ENCODE measurements at regions not wholly inside any gene's neighbourhood (a gene's known extent, or its start where the extent isn't known, plus 50 kb on each side); places are given as distances from the start of the nearest gene placed in this dataset.

GRCh38 chr3:48088749-48089466 is 72.7 kb upstream of the MAP4 start (continued):
- TF ChIP-seq ZBTB34 (CRISPR knock-in tag; IDR thresholded peaks at IDR 0.05), result no peak
- peak; percentile 100 for TF ChIP-seq EP400 (IDR thresholded peaks at IDR 0.05)
- no peak for TF ChIP-seq ZZZ3 (IDR thresholded peaks at IDR 0.05)
- peak in 1 of 2 experiments; percentile 83 for TF ChIP-seq AFF1 (IDR thresholded peaks at IDR 0.05; ENCODE audit: low read depth in 1 of 2, partially characterized antibody in 2 of 2)
- no peak for TF ChIP-seq ZNF717 (CRISPR knock-in tag; IDR thresholded peaks at IDR 0.05)
- TF ChIP-seq ZNF77 (CRISPR knock-in tag; IDR thresholded peaks at IDR 0.05), result no peak
- TF ChIP-seq ZNF280B (CRISPR knock-in tag; IDR thresholded peaks at IDR 0.05), result no peak
- TF ChIP-seq HDAC1 (IDR thresholded peaks at IDR 0.05), result peak in 1 of 2 experiments; percentile 90; a peak in 2 of 4 replicates
- TF ChIP-seq PHF20 (IDR thresholded peaks at IDR 0.05; ENCODE audit: partially characterized antibody), result peak; percentile 46
- TF ChIP-seq TAF7 (tag; IDR thresholded peaks at IDR 0.05), result peak; percentile 57
- TF ChIP-seq POLR2A (conservative IDR thresholded peaks at IDR 0.05), result peak; percentile 98
- TF ChIP-seq PKNOX1 (IDR thresholded peaks at IDR 0.05), result peak; percentile 52
- no peak for TF ChIP-seq FOXM1 (IDR thresholded peaks at IDR 0.05; ENCODE audit: low read depth)
- no peak; the same call in 1 of the 2 replicates for TF ChIP-seq FOXM1 (CRISPR knock-in tag; IDR thresholded peaks at IDR 0.05; ENCODE audit: low read depth)
- TF ChIP-seq MAZ (CRISPR knock-in tag; conservative IDR thresholded peaks at IDR 0.05 in 1 of 2, IDR thresholded peaks at IDR 0.05 in 1 of 2), result peak; percentile 97
- no peak for TF ChIP-seq DNMT1 (IDR thresholded peaks at IDR 0.05)
- TF ChIP-seq ATF6 (CRISPR knock-in tag; IDR thresholded peaks at IDR 0.05), result peak; percentile 83; the same call in 1 of the 2 replicates
